Inferior parietal cortex (tissue), 1 donor: ENCODE measurements at regions not wholly inside any gene's neighbourhood (a gene's known extent, or its start where the extent isn't known, plus 50 kb on each side); places are given as distances from the start of the nearest gene placed in this dataset.

Source experiments
- DNase-seq: peaks from one replicate; pipeline ENCODE4 v3.0.0-alpha.2; 2016; ENCODE audit errors: extremely low spot score

DNA sequence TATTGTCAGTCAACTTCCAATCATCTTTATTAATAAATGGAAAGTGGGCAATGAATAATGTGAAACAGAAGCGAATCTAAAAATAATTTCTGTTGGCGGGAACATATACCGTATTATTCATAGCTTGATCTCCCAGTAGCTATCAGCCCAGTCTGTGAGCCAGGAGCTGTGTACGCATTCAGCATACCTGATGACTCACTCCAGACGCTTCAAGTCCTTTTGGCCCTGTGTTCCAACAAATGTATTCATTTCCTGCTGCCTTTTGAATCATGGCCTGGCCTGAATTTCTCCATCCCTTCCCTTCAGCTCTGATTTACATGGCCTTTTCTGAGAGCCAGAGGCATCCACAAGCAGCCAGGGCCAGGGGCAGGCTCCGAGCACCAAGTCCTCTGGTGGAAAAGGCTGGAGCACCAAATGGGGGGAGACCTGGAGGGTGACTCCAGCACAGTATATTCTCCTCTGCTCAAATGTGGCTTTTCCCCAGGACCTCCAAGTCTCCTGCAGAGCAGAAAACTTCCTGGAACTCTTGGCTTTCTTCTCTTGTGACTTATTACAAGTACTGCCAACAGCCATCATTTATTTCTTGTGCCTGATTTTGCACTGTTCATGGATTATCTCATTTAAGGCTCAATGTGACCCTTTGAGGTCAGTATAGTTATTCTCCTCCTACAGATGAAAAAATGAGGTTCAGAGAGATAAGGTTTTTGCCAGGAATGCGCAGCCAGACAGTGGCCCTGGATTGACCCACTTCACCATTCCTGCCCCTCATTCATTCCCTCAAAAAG lies 108.7 kb downstream of the EN1 start:
- no peak for DNase-seq

DNA sequence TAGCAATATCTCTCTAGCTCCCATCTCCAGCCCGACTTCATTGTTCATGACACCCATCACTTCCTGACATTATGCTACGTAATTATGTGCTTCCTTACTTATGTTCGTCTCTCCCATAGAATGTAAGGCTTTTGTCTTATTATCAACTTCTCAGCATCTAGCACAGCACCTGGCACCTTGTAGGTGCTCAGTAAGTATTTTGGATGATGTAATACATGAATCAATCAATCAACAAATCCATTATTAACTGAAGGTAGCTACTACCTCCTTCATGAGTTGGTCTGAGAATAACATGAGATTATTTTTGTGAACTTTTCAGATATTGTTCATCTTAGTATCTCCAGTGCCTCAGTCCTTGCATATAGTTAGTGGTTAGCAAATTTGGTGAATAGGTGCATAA lies 109.3 kb downstream of the EN1 start:
- no peak for DNase-seq

DNA sequence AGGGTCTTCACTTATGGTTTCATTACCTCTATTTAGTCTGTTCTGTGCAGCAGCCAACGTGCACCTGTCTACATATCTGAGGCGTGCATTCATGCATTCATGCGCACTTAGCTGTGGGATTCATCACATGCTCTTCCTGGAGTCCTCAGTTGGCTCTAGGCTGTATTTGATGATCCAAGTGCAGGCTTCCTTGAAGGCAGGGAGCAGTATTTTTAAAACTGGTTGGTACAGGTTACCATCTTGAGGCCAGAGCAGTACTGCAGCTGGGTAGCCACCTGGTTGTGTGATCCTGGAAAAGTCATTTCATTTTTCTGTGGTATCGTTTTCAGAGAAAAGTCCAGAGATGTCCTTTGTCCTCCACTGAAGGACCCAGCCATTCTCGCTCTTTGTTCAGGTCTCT lies 109.8 kb downstream of the EN1 start:
- DNase-seq, result no peak

DNA sequence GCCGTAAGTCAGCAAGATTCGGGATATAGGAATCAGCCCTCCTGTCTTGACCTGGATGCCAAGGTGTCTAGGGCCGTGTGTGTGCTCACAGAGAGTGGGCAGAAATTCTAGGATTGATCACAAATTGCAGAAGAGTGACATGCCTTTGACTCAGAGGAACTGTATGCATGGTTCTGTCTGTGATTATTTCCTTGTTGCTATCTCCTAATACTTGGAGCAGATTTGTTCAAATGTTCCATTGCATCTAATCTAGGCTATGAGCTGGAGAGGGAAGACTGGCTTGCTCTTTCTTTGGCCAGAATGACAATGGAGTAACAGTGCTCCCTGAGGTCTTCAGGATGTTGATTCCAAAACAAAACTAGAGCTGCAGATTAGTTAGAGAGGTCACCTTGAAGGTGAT lies 115.0 kb downstream of the EN1 start:
- no peak for DNase-seq

DNA sequence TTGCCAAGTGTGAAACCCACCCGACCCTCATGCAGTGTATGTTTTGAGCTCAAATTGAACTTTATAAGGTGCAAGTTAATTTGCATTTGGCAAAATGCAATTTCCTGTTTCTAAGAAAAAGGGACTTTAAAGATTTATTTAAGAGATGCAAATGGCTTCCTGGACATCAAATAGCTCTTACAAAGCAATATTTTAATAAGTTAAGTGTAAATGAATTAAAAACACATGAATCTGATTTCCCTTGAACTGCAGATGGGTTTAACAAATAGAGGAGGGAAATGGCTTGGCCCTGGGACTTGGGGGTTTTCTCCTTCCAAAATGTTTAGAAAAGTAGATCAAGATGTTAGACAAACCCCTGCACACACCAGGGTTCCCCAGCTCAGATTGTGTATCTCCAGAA lies 116.0 kb downstream of the EN1 start:
- no peak for DNase-seq

DNA sequence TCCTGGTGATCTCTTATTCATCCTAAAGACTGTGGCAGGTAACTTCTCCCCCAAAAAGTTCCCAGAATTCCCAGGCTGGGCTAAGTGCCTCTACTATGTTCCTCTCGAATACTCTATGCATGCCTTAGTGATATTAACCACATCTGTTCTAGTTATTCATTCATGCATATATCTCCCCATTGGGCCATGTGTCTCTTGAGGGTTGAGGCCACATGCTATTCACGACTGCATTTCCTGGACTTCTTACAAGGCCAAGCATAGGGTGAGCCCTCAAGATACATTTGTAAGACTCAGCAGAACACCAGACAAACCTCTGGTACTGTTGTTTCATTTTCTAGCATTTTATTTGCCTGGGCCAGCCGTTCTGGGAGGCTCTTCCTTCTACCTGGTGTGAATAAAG lies 117.0 kb downstream of the EN1 start:
- no peak for DNase-seq

DNA sequence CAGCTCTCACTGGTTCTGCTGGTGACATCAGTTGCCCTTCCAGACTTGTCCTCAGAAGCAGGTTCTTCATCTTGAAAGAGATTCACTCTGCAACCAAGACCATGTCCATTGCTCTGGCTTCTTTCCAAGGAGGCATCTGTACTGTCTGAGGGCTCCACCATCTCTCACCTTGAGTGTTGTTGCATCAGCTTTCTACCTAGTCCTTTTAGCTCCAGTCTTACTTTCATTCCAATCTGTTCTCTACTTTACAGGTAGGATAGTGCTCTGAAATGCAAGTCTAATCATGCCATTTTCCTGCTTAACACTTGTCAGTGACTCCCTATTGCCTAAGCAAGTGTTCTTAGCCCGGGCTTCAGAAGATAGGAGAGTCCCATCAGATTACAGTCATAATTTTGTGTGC lies 117.7 kb downstream of the EN1 start:
- no peak for DNase-seq

DNA sequence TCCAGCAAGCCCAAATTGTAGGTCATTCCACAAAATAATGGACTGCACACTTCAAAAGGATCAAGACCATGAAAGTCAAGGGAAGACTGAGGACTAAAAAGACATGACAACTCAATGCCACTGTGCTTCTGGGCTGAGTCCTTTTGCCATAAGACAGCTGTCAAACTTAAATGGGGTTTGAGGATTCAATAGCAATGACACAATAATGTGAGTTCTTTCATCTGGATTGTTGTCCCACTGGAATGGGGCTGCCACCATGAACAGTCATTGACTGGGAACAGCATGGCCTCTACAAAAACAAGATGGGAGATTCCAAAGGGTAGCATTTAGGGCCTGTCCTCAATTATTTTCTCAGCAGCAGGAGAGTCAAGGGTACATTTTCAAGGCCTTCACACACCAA lies 118.5 kb downstream of the EN1 start:
- DNase-seq, result no peak

DNA sequence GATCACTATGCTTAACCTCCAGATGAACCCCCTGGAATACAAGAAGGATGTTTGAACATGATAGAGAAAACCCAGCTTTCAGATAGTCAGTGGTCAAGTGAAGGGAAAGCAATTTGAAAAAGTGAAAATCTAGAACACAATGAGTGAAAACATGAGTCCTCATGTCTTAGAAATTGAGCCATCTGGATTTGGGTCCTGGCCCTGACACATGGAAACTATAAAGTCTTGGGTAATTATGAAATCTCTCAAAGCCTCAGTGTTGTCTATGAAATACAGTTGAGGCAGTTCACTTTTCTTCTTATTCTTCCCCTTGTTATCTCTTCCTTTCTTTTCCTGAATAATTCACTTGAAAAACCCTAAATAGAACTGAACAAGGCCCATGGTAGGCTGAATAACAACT lies 120.6 kb downstream of the EN1 start:
- DNase-seq, result no peak

DNA sequence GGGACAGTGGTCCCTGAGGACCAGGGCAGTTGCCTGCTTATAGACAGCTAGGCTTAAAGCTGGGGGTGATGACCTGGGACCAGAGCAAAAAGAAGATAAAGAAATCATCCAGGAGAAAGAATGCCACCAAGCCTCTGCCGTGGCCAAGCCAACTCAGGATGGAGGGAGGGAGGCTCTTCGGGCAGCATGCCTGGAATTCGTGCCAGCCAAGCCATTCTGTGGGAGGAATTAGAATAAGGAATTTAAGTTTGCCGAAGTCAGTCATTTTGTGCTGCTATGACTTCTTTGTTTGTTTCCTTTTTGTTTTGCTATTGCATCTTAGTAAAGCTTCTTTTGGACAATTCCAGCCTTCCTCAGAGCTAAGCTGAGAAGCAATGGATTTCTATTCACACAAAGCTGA lies 124.1 kb downstream of the EN1 start:
- DNase-seq, result peak; percentile 9

DNA sequence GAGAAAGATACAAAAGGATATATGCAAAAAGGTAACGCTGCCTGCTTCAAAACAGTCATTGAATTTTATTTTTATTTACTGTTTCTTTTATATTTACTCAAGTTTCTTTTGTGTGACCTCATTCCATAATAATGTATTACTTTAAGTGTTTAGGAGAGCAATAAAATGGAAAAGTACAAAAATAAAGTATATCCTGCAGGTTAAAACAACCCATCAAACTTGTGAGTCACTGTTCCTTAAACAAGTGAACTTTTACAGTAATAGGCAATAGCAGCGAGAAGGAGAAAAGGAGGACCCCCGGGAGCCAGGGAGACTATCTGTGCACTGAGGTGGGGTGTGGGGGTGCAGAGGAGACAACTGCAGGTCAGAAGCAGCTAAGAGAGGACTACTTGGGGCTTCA lies 124.5 kb downstream of the EN1 start:
- DNase-seq, result no peak

DNA sequence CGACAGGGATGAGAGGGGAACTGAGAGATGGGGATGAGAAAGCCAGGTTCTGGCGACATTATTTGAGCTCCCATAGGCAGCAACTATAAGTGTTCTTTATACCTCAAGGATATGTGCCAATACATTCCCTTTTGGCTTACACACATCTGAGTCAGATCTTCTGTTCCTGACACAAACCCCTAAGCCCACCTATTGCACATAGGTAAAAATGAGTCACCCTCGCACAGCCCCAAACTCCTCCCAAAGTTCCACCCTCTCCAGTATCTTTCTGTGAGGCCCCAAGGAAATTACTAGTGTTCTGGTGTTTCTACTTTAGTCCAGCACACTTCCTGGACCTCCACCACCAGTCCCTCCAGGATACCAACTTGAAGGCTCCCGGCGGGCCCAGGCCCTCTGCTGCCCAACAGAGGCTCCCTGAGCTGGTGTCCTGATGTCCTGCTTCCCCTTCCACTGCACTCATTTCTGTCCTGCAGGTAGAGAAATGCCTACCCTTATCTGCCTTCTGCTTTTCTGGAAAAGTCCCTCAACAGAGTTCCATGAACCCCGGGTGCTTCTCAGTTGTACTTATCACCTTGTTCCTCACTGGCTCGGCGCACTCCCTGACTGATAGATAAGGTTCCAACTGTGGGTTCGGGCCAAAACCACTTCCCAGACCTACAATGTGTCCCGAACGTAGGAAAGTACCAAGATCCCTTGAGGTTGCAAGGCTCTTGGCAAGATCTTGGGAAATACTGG lies 125.5 kb downstream of the EN1 start:
- no peak for DNase-seq

DNA sequence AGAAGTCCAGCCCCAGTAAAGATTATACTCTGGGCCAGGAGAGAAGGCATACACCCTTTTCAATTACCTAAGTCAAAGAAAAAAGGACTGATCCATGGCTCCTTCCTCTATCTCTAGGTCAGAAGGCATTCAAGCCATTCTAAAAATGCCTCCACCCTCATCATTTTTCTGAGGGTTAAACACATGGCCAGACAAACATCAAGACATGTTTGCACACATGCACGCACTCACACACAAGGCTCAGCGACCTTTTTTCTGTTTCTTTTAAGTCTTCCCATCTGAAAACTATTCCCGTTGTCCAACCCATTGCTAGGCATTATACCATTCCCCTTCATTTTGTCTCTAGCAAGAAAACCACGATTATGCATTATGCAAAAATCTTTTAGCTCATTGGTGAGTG lies 126.6 kb downstream of the EN1 start:
- DNase-seq, result no peak

DNA sequence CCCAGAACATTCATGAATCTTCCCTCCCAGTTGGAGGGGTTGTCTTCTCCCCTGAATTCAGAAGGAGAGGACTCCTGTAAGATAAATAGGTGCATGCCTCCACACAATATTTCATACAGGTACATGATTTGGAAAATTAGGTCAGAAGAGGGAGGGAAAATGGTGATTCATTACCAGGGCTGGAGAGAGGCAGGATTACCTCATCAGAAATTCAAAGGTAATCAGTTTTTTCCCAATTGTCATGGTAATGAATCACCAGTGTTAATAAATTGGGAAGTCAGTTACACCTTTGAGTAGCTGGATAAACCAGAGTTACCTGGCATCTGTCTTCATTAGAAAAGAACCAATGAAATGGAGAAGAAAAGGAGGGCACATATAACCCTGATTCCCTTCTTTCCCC lies 128.5 kb downstream of the EN1 start:
- no peak for DNase-seq

DNA sequence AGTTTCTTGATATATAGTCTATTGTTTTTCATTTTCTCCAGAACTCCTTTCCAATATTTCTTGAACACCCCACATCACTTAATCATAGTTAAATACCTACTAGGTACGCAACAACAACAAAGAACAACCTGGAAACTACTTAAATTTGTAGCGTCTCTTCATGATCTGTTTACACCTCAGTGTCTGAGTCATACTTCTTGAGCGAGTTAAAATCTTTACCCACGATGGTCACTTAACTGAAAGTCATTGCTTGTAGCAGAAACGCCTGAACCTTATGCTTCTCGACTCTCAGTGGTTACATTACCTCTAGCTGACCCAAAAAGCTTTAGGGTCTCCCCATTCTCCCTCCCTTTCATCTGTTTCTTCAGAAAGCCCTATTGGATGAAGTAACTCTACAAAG lies 131.3 kb downstream of the EN1 start:
- no peak for DNase-seq

DNA sequence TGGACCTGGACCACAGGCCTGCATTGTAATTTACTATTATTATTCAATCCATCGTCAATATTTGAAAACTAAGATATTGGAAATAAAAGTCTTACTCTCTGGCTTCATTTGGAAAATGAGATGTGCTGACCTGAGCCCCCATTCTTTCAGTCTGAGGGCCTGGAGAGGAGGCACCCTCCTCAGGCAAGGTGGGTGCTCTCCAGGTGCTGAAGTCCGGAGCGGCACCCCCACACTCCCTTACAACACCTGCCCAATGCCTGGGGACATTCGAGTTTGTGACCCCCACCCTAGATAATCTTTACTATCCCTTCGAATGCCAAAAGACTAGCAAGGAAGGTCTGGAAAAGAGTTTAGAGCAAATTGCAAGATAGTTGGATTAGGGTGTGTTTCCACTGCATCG lies 133.3 kb downstream of the EN1 start:
- no peak for DNase-seq

DNA sequence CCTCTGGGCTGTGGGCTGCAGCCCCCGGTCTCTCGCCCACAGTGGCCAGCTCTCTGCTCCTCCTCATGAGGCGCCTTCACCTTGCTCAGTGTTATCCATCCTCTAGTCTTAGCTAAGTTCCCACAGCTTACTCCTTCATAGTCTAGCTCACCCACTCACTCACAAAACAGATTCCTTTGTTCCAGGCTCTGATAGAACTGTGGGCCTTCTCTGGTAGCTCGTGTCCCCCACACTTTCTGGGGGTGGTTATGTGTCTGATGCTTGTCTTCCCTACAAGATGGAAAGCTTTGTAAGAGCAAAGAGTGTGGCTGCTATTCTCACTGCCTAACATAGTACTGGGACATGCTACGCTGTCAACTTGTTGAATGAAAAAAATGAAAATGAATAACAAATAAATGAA lies 135.8 kb downstream of the EN1 start:
- no peak for DNase-seq

DNA sequence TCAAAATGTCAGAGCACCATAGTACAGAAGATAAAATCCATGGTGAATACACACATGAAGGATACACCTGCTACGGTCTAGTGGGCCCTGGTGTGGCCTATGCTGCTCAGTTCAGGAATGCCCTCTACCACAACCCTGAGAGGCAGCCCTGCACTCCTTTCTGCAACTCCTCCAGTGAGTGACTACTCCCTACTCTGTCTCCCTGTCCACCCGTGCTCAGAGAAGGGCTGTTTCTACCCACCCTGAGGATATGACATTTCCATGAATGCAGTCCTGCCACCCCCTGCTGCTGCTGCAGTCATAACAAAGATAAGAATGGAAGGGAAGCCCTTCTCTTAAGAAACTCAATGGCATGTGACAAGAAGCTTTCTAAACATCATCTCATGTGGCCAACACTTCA lies 137.0 kb downstream of the EN1 start:
- no peak for DNase-seq

DNA sequence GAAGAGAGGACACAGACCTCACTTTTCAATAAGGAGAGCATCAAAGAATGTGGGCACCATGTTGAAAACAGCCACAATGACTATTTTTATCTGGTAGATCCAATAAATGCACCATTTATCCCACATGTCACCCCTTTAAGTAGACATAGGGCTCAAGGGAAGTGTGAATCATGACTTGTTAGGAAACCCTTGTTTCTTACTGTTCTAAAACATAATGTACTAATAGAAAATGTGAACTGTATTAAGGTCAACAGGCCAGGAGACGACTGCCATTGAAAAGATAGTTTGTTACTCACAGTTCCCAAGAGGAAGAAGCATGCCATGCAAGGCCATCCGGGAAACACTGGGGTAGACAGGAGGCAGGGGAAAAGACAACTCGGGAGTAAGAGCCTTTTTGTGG lies 137.7 kb downstream of the EN1 start:
- no peak for DNase-seq

DNA sequence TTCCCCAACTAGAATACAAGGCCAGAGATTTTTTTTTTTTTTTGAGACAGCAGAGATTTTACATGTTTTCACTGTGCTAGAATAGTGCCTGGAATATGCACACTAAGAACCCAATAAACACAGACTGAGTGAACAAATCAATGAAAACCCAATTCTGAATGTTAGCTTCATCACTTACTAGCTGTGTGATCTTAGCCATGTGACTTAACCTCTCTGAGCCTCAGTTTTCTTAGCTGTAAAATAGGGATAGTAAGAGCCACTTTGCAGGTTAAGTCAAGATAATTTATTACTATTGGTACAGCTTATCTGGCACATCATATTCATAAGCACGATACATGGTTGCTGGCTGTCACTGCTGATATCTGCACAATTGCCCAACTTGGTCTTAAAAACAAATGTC lies 140.6 kb downstream of the EN1 start:
- no peak for DNase-seq

DNA sequence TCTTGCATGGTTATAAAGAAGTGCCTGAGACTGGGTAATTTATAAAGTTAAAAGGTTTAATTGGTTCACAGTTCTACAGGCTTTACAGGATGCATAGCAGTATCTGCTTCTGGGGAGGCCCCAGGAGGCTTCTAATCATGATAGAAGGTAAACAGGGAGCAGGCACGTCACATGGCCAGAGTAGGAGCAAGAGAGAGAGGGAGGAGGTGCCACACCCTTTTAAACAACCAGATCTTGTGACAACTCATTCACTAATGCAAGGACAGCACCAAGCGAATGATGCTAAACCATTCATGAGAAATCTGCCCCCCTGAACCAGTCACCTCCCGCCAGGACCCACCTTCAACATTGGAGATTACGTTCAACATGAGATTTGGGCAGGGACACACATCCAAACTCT lies 141.1 kb downstream of the EN1 start:
- DNase-seq, result no peak

DNA sequence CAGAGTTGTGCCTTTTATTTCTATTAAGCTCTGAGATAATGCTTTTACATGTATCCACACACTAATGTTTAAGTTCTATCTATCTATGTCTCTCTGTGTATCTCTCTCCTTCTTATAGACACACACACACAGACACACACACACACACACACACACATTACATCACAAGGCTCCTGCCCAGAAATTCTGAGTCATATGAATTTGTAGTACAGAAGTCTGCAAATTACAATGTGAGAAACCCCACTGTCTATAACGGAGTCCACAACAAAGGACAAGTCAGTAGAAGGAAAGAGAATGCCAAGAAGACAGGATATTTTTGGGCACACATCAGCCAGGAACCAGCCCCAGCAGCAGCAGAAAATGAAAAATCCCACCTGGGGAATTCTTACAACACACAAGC lies 142.4 kb downstream of the EN1 start:
- DNase-seq, result no peak

DNA sequence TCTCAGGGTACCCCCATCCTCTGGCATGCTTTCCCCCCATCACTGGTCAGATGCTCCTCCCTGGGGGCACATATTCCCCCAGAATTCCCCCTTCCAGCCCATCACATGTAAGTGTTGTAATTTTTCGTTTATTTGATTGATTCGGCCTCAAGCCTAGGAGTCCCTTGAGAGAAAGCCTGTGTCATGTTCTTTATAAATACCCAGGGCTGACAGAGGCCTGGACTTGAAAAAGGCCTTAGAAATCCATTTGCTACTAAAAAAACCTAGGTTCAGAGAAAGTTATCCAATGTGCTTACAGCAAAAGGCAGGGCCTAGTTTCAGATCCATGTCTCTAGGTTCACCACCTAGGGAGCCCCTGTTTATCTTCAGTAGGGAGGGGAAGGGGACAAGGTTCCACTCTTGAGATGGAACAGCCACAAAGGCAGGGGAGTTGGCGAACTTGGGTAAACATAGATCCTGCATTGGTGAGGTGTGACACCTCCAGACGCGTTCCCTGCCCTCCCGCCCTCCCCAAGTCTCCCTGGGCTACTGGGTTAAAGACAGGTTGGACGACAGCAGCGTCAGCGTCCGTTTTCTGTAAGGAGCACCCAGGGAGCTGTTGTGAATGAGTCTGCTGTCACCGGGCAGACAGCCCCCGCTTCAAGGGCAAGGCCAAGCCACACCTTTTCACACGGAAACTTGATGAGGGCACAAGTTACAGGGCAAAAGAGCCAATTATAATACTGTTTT lies 147.8 kb downstream of the EN1 start:
- no peak for DNase-seq
